GM18511 (cell line): ENCODE measurements at regions not wholly inside any gene's neighbourhood (a gene's known extent, or its start where the extent isn't known, plus 50 kb on each side); places are given as distances from the start of the nearest gene placed in this dataset.
"Not testable (repeated sequence)": the region's sequence is repeated elsewhere in the genome, so short reads cannot be mapped to it uniquely, and the experiment has no call there.

Experiments used
- ATAC-seq: cut with Tn5 transposase; IDR thresholded peaks from one replicate; pipeline ENCODE4 v1.9.1; 2021; ENCODE audit warnings: mild to moderate bottlenecking, moderate library complexity; ENCODE audit not compliant: unreplicated experiment

DNA sequence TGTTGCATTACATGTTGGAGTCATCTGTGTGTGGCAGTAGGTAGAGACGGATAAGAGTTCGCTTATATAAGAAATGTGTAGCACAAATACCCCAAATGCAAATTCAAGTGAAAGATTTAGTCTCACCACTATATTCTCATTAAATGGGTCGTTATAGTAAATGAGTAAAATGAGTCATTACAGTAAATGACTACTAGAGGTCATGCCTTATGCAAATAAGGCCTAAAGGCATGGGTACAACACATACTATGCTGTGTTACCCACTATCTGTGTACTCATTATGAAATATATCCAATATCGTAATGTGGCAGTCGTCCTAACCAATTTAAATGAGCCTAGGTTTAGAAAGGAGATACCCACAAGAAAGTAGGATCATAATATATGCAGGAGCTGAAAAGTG, 1603.1 kb downstream of the C4orf33 start:
- ATAC-seq = no peak

DNA sequence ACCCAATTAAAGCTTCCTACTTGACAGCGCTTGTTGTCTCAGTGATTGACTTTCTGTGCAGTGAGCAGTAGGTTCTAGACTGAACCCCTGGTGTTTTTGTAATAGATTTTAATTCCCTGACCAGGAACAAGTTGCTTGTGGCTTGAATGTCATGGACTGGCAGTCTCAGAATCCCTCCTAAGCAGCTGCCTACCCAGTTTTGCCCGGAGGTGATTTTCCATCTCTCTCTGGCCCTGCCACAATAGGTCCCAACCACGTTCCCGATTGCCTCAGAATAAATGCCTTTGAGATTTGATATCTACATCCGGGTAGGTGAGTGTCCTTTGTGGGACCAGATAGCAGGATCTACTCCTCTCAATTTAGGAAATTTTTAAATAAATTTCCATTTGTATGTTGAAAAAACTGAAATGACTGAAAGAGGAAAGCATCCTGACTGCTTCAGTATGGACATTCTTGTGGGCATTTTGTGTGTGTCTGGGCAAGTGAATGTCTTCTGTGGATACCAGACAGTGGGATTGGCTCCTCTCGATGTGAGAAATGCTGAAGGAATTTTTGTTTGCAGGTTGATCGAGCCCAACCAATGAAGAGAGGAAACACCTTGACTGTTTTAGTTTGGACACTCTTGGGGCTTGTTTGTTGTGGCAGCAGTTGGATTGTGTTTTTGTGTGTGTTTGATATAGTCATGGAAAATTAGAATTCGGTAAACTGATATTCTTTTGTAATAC, 1607.4 kb downstream of the C4orf33 start:
- no peak for ATAC-seq

GRCh38 chr4:130705023-130705422, 1609.1 kb downstream of the C4orf33 start:
- no peak for ATAC-seq

GRCh38 chr4:130712038-130712437, 1616.1 kb downstream of the C4orf33 start:
- ATAC-seq = no peak

- ATAC-seq = no peak
These were observed 1618.1 kb downstream of the C4orf33 start for GRCh38 chr4:130714006-130714405.

- ATAC-seq = no peak
These were observed 1626.4 kb downstream of the C4orf33 start for GRCh38 chr4:130722361-130722760.

DNA sequence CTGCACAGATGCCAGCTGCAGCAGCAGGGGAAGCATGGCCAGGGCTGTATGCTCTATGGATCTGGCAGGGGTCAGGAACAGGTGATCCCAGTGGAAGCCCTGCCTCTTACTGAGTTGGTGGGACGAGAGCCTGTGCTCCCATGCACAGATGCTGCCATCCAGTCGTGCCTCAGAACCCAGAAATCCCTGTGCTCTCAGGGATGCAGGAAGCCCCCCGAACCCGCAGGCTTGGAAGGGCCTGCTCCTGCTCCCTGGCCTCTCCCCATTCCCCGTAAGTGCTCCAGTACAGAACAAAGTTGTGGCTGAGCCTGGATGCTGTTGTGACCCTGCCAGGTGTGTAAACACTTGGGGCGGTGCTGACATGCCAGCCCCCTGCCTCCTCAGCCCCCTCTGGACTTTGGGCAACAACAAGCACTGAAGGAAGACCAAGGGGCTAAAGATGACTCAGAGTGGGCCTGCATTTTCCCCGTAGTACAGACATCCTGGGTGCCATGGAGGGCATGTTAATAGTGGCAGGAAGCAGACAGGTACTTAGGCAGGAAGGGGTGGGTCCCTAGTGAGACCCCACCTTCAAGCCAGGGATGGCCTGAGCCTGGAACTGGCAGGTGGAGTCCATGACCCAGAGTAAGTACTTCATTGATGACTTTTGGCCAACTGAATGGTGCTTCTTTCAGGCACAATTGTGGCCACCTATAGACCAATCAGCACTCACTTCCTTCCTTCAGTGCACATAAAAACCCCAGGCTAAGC, 1640.7 kb downstream of the C4orf33 start:
- ATAC-seq = no peak

- no peak for ATAC-seq
These were observed 1642.3 kb downstream of the C4orf33 start for GRCh38 chr4:130738233-130738632.

DNA sequence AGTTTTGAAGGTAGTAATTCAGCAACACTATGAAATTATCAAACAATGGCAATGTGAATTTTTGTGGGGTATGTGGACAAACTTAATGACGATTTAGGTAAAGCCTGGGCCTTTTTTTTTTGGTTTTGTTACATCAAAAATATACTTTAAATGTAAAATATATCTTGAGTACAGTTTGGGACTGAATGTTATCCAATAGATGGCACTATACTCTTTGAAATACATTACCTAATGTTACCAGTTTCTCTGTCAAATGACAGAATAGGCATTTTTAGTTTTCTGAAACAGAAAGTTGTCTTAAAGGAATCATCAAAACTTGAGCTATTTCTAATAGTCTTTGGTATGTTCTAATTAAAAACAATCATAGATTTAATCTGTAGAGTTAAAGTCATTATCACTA, 1651.9 kb downstream of the C4orf33 start:
- no peak for ATAC-seq

- ATAC-seq = no peak
These were observed 1658.0 kb downstream of the C4orf33 start for GRCh38 chr4:130753926-130754325.

- ATAC-seq = no peak
These were observed 1664.3 kb downstream of the C4orf33 start for GRCh38 chr4:130760246-130760645.

GRCh38 chr4:130767384-130767783, 1671.4 kb downstream of the C4orf33 start:
- ATAC-seq = not testable (repeated sequence)

GRCh38 chr4:130772966-130773365, 1677.0 kb downstream of the C4orf33 start:
- ATAC-seq = not testable (repeated sequence)

DNA sequence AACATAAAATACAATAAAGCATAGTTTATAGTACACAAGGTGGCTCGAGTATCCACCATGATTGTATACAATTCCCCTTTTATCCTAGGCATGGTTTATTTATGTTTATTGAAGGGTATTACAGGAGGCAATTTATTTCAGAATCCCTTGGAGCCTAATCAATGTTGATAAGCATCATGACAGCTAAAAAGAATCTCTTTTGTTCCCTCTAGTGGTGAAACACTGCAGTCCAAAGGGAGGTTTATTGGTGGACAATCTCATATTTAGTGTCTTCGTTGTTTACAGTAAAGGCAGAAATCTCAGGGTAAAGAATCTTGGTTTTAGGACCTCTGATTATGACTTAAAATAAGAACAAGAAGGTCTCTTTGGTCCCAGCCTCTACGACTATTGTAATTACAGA, 1712.5 kb downstream of the C4orf33 start:
- ATAC-seq = no peak

DNA sequence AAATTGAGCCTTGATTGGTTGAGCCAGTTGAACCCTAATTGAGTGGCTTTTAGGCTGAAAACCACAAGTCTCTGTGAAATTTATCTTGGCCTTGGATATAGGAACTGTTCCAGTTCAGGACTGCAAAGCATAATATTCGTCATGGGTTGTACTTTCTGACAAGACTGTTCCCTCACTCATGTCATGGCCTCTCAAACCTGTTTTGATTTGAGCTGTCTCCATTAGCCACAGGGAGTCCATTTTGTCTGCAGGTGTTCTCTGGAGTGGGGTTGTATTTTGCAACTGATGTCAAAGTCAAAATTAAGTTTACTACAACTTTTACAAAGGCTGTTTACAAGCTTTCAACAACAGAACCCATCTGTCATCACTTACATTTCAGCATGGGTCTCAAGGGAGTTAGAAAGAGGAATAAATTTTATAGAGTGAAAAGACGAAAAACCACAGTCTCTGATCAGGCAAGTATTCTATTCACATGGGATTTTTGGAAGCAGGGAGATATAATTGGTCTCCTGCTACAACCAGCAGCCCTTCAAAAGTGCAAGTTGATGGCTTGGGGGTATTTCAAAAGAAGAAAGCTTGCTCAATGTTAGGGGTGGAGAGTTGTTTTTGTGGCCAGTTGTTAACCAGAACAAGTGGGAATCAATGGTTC, 1716.3 kb downstream of the C4orf33 start:
- ATAC-seq = no peak

DNA sequence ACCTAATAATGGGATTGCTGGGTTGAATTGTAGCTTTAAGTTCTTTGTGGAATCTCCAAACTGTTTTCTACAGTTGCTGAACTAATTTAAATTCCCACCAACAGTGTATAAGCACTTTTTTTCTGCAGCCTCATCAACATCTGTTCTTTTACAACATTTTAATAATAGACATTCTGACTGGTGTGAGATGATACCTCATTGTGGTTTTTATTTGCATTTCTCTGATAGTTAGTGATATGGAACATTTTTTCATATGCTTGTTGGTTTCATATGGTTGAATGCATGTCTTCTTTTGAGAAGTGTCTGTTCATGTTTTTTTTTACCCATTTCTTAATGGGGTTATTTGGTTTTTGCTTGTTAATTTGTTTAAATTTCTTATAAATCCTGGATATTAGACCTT, 1718.9 kb downstream of the C4orf33 start:
- ATAC-seq = no peak

DNA sequence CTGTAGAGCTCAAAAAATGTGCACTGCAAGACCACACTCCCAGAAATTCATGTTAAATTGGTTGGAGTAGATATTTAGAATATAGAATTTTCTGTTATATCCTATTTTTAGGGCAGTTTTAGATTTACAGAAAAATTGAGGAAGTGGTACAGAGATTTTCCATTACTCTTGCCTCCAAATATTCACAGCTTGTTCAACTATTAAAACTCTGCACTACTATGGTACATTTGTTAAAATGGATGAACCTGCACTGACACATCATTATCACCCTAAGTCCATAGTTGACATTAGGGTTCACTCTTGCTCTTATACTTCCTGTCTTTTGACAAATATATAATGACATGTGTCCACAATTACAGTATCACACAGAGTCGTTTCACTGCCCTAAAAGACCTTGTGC, 1724.5 kb downstream of the C4orf33 start:
- no peak for ATAC-seq

DNA sequence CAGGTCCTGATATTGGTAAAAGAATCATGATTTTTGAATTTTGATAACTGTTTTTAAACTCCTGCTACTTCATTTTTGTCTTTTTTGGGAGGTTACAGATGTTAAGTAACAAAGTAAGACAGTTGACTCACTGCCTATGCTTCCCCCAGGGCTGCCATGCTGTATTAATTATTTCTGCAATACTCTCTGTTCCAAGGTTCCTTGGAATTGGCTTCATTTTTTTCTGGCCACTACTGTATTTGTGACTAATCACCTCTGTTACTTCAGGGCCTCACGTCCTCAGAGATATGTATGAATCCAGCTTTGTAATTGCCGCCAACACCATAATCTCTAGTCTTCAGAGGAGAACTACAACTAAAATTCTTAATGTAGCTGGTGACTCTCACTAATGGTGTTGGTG, 1729.3 kb downstream of the C4orf33 start:
- ATAC-seq = no peak

DNA sequence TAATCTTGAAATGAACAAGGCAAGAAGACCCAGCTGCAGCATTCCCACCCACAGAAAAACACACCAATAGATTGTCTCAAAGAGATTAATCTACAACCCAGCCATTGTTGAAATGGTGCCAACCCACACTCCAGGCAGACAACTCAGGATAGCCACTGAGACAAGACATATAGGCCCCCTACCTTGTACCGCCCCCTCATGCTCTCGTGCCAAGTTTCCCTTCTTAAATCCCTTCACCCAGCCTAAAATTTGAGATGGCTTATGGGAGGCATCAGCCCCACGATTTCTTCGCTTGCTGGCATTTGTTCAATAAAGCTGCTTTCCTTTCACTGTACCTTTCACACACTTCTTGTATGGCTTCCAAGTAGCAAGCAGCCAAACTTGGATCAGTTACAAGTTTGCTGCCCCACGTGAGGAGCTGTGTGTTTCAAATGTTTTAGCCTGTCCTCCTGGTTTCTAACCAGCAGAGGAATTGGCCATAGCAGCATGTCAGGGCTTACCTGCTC, 1754.1 kb downstream of the C4orf33 start:
- no peak for ATAC-seq

GRCh38 chr4:130851107-130851506, 1755.2 kb downstream of the C4orf33 start:
- no peak for ATAC-seq

DNA sequence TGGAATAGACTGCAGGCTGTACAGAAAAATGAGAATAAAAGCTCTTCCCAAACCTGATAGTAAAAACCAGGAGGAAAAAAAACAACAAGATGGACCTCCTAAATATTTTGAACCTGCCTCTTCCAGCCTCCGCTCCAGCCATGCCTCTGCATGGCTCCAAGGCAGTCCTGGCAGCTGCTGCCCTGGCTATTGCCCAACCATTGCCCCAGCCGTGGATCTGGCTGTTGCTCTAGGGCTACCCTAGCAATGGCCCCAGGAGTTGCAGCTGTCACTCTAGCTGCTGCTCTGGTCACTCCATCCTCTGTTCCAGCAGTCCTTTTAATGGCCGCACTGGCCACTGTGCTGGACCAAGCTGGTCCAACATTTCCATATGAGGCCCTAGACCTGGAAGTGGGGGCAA, 1756.0 kb downstream of the C4orf33 start:
- no peak for ATAC-seq

DNA sequence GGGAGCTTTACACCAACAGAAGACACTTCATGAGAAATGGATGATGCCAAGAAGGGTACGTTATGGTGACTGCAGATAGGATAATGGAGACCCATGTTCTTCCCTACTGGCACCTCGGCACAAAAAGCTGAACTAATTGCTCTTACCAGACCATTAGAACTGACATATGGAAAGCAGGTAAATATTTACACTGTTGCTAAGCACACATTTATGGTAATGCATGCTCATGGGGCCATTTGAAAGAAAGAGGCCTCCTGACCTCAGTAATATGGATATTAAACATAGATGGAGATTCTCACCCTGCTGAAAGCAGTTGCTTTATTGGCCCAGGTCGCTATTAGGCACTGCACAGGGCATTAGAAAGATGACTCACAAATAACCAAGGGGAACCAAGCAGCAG, 1759.6 kb downstream of the C4orf33 start:
- no peak for ATAC-seq
